OCI-LY3 (cell line): ENCODE measurements at regions not wholly inside any gene's neighbourhood (a gene's known extent, or its start where the extent isn't known, plus 50 kb on each side); places are given as distances from the start of the nearest gene placed in this dataset.

Experiments
- H2AFZ ChIP-seq: fragments of 200-600, 300-600 bp; shearing (Covaris generic); 2 replicates; pipeline ENCODE4 v1.6.0; 2014; ENCODE audit warnings: antibody characterized with exemption, low read depth, low read length
- H3K27ac ChIP-seq: fragments of 200-600, 300-600 bp; sonication (generic); 2 replicates; pipeline ENCODE4 v1.5.1; 2014; ENCODE audit warnings: mild to moderate bottlenecking, low read length, moderate library complexity, mixed read lengths
- H3K27me3 ChIP-seq: fragments of 200-600, 300-600 bp; sonication (generic); 2 replicates; pipeline ENCODE4 v1.6.1; 2014; ENCODE audit warnings: low read depth, low read length, mixed read lengths
- H3K36me3 ChIP-seq: fragments of 200-600, 300-600 bp; sonication (generic); replicated peaks from 2 replicates; pipeline ENCODE3; 2014; ENCODE audit warnings: low read depth, low read length, mixed read lengths
- H3K4me1 ChIP-seq: fragments of 300-600, 200-600 bp; sonication (generic); 2 replicates; pipeline ENCODE4 v1.6.1; 2014; ENCODE audit warnings: low read length, mixed read lengths
- H3K4me2 ChIP-seq: fragments of 200-600, 300-600 bp; sonication (generic); 2 replicates; pipeline ENCODE4 v1.6.1; 2014; ENCODE audit warnings: low read length, mixed read lengths
- H3K4me3 ChIP-seq: fragments of 300-600, 200-600 bp; sonication (generic); 2 replicates; pipeline ENCODE4 v1.5.1; 2014; ENCODE audit warnings: antibody characterized with exemption, mild to moderate bottlenecking, low read length, moderate library complexity
- H3K79me2 ChIP-seq: fragments of 300-600, 200-600 bp; shearing (Covaris generic); 2 replicates; pipeline ENCODE4 v1.6.1; 2014; ENCODE audit warnings: mild to moderate bottlenecking, low read length, mixed read lengths
- H3K9ac ChIP-seq: fragments of 300-600, 200-600 bp; shearing (Covaris generic); 2 replicates; pipeline ENCODE4 v1.6.0; 2014; ENCODE audit warnings: mild to moderate bottlenecking, low read length, moderate library complexity
- H3K9me3 ChIP-seq: fragments of 200-600, 300-600 bp; shearing (Covaris generic); 2 replicates; pipeline ENCODE4 v1.6.1; 2014; ENCODE audit warnings: low read length, mixed read lengths; ENCODE audit not compliant: insufficient read depth
- H4K20me1 ChIP-seq: fragments of 200-600, 300-600 bp; sonication (generic); 2 replicates; pipeline ENCODE4 v1.6.1; 2016; ENCODE audit warnings: low read length, mixed read lengths; ENCODE audit not compliant: insufficient read depth
- CTCF ChIP-seq: fragments of 200-600, 300-600 bp; sonication (generic); IDR thresholded peaks from 2 replicates; pipeline ENCODE4 v1.5.1; 2014; ENCODE audit warnings: antibody characterized with exemption, low read length, low read depth
- EZH2phosphoT487 ChIP-seq: fragments of 200-600 bp; shearing (Covaris generic); IDR thresholded peaks from 2 replicates; pipeline ENCODE4 v1.6.1; 2018; ENCODE audit warnings: antibody characterized with exemption, mixed run types, low read depth

- Histone ChIP-seq H3K79me2 (no peaks in the 10 kb centered on the region), H3K9me3 (no peaks in the 10 kb centered on the region), H3K4me3 (no peak overlapping the region), H3K27me3 (no peaks in the 10 kb centered on the region), H2AFZ (no peak overlapping the region), H4K20me1 (no peaks in the 10 kb centered on the region), H3K27ac (no peak overlapping the region), H3K4me2 (no peak overlapping the region), H3K36me3 (no peaks in the 10 kb centered on the region), H3K9ac (no peak overlapping the region), H3K4me1 (no peaks in the 10 kb centered on the region)
- TF ChIP-seq CTCF = no peak
- no peak for TF ChIP-seq EZH2phosphoT487
These were observed 198.3 kb upstream of the ZMIZ1 start for GRCh38 chr10:78870458-78870857.

GRCh38 chr10:78871796-78872195 is 197.0 kb upstream of the ZMIZ1 start:
- H4K20me1 ChIP-seq = no peaks in the 10 kb centered on the region
- H3K4me1 ChIP-seq = no peaks in the 10 kb centered on the region
- H3K79me2 ChIP-seq = no peaks in the 10 kb centered on the region
- no peak overlapping the region for H3K27ac ChIP-seq
- H3K9ac ChIP-seq = no peak overlapping the region
- no peaks in the 10 kb centered on the region for H3K27me3 ChIP-seq
- no peak overlapping the region for H2AFZ ChIP-seq
- H3K4me3 ChIP-seq = no peak overlapping the region
- no peaks in the 10 kb centered on the region for H3K9me3 ChIP-seq
- TF ChIP-seq CTCF (no peak), EZH2phosphoT487 (no peak)
- no peak overlapping the region for H3K4me2 ChIP-seq
- no peaks in the 10 kb centered on the region for H3K36me3 ChIP-seq

- no peaks in the 10 kb centered on the region for H3K9me3 ChIP-seq
- no peak overlapping the region for H3K27ac ChIP-seq
- H3K9ac ChIP-seq = no peak overlapping the region
- no peaks in the 10 kb centered on the region for H3K4me1 ChIP-seq
- H3K4me3 ChIP-seq = no peak overlapping the region
- TF ChIP-seq CTCF (no peak), EZH2phosphoT487 (no peak)
- H2AFZ ChIP-seq = no peak overlapping the region
- H4K20me1 ChIP-seq = no peaks in the 10 kb centered on the region
- H3K27me3 ChIP-seq = no peaks in the 10 kb centered on the region
- no peak overlapping the region for H3K4me2 ChIP-seq
- H3K36me3 ChIP-seq = no peaks in the 10 kb centered on the region
- no peaks in the 10 kb centered on the region for H3K79me2 ChIP-seq
These were observed 195.4 kb upstream of the ZMIZ1 start for GRCh38 chr10:78873413-78873812.

DNA sequence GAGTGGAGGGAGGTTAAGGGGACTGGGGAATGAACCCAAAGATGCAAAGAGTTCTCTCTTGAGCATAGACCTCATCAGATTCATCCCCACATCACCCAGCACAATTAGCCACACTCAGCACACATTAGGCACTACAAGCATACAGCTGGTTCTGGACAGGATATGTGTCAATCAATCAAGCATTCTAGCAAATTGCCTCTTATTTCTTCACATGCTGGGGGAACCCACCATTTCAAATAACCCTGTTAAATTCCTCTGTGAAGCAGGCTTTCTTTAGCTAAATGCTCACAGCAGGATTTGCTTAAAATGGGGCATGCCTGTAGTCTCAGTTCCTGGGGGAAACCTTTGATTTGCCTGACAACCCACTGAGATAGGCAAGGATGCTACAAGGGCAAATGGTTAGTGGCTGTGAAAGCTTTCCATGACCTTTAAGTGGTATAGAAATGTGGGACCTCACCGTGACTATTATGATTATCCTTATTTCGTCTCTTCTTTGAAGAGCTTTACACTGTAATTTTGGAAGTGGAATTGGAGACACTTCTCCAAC is 193.4 kb upstream of the ZMIZ1 start:
- TF ChIP-seq CTCF = no peak
- no peak for TF ChIP-seq EZH2phosphoT487
- no peaks in the 10 kb centered on the region for H3K79me2 ChIP-seq
- H3K4me3 ChIP-seq = no peak overlapping the region
- no peaks in the 10 kb centered on the region for H3K4me1 ChIP-seq
- no peak overlapping the region for H3K9ac ChIP-seq
- no peaks in the 10 kb centered on the region for H4K20me1 ChIP-seq
- no peak overlapping the region for H2AFZ ChIP-seq
- H3K36me3 ChIP-seq = no peaks in the 10 kb centered on the region
- no peak overlapping the region for H3K27ac ChIP-seq
- H3K9me3 ChIP-seq = no peaks in the 10 kb centered on the region; the same call in 1 of the 2 replicates
- no peak overlapping the region for H3K4me2 ChIP-seq
- H3K27me3 ChIP-seq = no peaks in the 10 kb centered on the region
